ENCODE measurements at regions not wholly inside any gene's neighbourhood (a gene's known extent, or its start where the extent isn't known, plus 50 kb on each side); places are given as distances from the start of the nearest gene placed in this dataset.

DNA sequence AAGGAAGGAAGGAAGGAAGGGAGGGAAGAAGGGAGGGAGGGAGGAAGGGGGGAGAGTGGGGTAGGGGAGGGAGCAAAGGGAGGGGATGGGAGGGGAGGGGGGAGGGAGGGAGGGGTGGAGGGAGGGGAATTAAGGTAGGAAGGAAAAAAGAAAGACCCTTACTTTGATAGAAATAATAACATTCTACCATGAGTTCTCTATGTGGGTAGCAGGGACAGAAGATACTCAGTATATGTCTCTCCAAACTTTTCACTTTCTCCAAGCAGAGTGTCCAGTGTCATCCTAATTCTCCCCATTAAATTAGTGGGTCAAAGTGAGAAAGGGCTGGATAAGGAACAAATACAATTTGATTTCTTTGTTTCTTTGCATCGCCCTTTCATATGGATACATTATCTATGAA, 553.4 kb upstream of the USP15 start:
- TF ChIP-seq RNF2 (IDR thresholded peaks at IDR 0.05) (no peak), BRCA1 (IDR thresholded peaks at IDR 0.05) (no peak), BRCA1 (CRISPR knock-in tag; IDR thresholded peaks at IDR 0.05) (no peak), CBX5 (IDR thresholded peaks at IDR 0.05; ENCODE audit: borderline replicate concordance, low read depth) (no peak), SMARCA5 (IDR thresholded peaks at IDR 0.05) (no peak), FOXK2 (conservative IDR thresholded peaks at IDR 0.05 in 1 of 2, IDR thresholded peaks at IDR 0.05 in 1 of 2; ENCODE audit: low read depth in 2 of 2) (no peak), POLR2A (conservative IDR thresholded peaks at IDR 0.05) (no peak), CHD1 (IDR thresholded peaks at IDR 0.05; ENCODE audit: low read length) (no peak), ELF1 (tag; IDR thresholded peaks at IDR 0.05) (no peak), NEUROD1 (IDR thresholded peaks at IDR 0.05; ENCODE audit: borderline replicate concordance, low read depth, low read length, partially characterized antibody) (no peak), TBP (optimal IDR thresholded peaks at IDR 0.05; ENCODE audit: low read depth, low read length) (no peak), FOXM1 (IDR thresholded peaks at IDR 0.05; ENCODE audit: low read depth) (no peak), FOXM1 (CRISPR knock-in tag; IDR thresholded peaks at IDR 0.05; ENCODE audit: low read depth) (no peak)
- TF ChIP-seq, protein P1, sequence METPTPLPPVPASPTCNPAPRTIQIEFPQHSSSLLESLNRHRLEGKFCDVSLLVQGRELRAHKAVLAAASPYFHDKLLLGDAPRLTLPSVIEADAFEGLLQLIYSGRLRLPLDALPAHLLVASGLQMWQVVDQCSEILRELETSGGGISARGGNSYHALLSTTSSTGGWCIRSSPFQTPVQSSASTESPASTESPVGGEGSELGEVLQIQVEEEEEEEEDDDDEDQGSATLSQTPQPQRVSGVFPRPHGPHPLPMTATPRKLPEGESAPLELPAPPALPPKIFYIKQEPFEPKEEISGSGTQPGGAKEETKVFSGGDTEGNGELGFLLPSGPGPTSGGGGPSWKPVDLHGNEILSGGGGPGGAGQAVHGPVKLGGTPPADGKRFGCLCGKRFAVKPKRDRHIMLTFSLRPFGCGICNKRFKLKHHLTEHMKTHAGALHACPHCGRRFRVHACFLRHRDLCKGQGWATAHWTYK (CRISPR knock-in tag; IDR thresholded peaks at IDR 0.05), result no peak
- TF ChIP-seq, protein P2, sequence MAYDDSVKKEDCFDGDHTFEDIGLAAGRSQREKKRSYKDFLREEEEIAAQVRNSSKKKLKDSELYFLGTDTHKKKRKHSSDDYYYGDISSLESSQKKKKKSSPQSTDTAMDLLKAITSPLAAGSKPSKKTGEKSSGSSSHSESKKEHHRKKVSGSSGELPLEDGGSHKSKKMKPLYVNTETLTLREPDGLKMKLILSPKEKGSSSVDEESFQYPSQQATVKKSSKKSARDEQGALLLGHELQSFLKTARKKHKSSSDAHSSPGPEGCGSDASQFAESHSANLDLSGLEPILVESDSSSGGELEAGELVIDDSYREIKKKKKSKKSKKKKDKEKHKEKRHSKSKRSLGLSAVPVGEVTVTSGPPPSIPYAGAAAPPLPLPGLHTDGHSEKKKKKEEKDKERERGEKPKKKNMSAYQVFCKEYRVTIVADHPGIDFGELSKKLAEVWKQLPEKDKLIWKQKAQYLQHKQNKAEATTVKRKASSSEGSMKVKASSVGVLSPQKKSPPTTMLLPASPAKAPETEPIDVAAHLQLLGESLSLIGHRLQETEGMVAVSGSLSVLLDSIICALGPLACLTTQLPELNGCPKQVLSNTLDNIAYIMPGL (CRISPR knock-in tag; IDR thresholded peaks at IDR 0.05), result no peak
- TF ChIP-seq, protein P3, sequence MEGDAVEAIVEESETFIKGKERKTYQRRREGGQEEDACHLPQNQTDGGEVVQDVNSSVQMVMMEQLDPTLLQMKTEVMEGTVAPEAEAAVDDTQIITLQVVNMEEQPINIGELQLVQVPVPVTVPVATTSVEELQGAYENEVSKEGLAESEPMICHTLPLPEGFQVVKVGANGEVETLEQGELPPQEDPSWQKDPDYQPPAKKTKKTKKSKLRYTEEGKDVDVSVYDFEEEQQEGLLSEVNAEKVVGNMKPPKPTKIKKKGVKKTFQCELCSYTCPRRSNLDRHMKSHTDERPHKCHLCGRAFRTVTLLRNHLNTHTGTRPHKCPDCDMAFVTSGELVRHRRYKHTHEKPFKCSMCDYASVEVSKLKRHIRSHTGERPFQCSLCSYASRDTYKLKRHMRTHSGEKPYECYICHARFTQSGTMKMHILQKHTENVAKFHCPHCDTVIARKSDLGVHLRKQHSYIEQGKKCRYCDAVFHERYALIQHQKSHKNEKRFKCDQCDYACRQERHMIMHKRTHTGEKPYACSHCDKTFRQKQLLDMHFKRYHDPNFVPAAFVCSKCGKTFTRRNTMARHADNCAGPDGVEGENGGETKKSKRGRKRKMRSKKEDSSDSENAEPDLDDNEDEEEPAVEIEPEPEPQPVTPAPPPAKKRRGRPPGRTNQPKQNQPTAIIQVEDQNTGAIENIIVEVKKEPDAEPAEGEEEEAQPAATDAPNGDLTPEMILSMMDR (IDR thresholded peaks at IDR 0.05 in 2 of 3, conservative IDR thresholded peaks at IDR 0.05 in 1 of 3; ENCODE audit: insufficient read depth in 2 of 3, low read depth in 1 of 3, low read length in 3 of 3), result no peak

All from K562 (cell line).